HG03520 (cell line): ENCODE measurements at regions not wholly inside any gene's neighbourhood (a gene's known extent, or its start where the extent isn't known, plus 50 kb on each side); places are given as distances from the start of the nearest gene placed in this dataset.
"Not testable (repeated sequence)": the region's sequence is repeated elsewhere in the genome, so short reads cannot be mapped to it uniquely, and the experiment has no call there.

Experiments
- ATAC-seq: cut with Tn5 transposase; IDR thresholded peaks from one replicate; pipeline ENCODE4 v1.9.1; 2021; ENCODE audit warnings: mild to moderate bottlenecking, moderate library complexity; ENCODE audit not compliant: unreplicated experiment

DNA sequence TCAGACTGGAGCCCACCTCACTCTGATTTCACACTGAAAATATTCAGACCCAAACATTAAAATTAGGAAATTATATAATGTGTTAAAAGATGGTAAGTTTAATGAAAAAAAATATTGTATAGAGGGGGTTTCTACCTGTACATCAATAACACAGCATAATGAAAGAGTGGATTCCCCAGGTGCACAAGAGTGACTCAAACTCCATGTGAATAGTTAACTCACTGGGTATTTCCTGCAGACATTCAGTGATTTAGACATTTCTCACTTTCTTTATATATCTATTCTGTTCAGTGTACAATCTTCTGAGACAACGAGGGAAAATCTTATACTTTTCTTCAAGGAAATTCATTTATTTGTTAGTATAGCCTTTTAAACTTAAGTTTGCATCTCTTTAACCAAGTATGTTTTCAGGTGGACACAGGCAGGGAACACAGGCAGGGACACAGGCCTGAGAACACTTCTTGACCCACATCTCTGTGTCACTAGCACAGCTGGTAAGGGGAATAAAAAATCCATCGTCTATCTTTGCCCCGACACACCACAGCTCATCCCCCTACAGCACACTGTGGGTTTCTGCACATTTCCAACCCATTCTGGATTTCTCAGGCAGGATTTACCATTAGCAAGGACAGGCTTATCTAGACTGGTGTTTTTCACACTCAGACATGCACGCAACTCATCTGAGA is 525.5 kb upstream of the BOD1L1 start:
- ATAC-seq, result peak; percentile 63

DNA sequence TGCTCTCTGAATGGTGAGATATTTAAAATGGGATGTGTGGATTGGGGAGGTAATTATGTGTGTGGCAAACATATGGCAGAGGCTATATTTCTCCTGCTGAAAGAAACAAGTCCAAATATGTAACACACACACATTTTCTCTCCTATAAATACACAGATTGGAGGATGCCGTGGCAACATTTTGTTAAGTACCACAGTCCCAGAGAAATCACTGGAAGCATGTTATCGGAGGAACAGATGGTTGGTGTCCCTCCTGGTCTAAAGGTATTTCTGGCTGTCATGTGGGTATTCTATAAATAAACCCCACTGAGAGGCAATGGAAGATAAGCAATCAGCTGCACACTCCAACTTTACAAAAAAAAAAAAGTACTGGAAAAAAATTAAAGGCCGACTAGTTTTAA is 528.3 kb upstream of the BOD1L1 start:
- no peak for ATAC-seq

GRCh38 chr4:14157262-14157661 is 529.7 kb upstream of the BOD1L1 start:
- peak; percentile 67 for ATAC-seq

DNA sequence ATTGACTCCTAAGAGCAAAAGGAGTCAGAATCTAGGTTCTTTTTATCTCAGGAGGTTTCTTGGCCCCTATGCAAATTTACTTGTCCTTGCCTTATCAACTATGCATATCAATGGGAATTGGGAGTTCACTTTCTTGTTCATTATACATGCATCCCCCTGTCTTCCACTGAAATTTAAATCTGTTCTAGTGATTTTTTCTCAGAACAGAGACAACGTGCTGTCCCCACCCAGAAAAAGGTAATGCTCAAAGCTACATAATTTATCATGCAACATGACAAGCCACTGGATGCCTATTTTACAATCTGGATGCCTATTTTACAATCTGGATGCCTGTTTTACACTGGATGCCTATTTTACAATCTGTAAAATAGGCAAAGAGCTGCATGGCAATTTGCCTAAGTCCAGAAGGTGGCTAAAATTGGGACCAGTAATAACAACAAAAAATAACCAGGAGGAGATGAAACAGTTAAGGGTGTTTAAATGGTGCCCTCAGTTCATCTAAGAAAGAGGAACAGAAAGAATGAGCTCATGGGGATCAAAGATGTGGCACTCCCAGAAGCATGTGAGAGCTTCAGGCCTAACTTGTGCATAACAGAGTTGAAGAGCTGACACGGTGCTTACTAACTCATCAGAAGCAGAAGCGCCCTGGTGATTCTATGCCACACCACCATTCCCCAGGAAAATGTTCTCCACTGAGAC is 537.8 kb upstream of the BOD1L1 start:
- peak; percentile 99 for ATAC-seq

DNA sequence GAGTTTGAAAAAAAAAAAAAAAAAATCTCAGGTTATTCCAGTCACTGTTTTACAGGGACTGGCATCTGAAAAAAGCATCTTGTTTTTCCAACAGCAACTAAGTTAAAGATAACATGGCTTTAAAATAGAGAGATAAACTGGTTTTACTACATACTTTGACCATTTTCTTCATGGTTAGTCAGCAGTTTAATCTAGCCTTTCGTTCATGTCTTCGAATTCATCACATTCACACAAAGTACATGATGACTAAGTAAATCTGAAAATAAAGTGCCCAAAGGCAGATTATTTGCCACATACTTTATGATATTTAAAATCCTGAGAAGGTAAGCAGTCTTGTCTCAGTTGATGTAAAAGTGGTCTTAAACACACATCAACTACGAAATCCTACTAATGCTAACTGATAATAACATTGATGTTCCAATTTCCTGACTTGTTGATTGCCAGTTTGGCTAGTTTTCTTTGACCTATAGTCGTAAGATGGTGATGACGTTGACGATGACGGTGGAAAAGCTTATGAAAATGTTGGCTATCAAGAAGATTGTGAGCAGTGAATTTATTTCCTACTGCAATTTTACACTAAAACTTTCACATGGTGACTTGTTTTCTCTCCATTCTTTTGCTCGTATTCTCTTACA is 540.5 kb upstream of the BOD1L1 start:
- no peak for ATAC-seq

DNA sequence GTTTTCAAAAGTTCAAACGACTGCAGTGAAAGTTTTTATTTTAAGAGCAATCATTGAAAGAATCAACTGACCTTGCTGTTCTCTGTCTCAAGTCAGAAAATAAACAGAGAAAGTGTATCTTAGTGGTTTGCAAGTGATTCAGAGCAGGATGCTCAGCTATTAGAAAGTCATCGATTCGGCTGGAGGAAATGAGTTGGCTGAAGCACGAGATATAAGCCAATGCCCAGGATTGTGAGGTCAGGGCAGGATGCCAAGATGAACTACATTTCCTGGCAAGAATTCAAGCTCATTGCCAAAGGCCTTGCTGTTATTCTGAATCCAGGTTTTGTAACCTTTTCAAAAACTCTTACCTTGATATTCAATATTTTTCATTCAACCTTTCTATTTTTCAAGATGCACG is 541.4 kb upstream of the BOD1L1 start:
- ATAC-seq, result peak; percentile 45

DNA sequence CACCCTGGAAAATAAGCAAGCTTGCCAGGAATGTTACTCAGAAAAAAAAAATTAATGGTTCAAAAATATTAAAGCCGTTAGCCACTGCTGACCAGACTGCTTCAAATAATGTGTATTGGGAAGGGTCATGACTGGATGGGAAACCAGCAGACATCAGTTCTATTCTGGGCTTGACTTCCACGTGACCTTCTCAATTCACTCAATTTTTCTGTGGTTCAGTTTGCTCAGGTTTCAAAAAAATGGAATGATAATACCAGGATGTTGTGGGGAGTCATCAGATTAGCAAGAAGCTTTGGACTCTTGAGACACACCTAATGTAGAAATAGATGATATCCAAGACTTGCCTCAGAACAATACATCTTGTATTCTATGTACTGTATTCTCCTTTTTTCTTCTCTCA is 541.9 kb upstream of the BOD1L1 start:
- no peak for ATAC-seq

DNA sequence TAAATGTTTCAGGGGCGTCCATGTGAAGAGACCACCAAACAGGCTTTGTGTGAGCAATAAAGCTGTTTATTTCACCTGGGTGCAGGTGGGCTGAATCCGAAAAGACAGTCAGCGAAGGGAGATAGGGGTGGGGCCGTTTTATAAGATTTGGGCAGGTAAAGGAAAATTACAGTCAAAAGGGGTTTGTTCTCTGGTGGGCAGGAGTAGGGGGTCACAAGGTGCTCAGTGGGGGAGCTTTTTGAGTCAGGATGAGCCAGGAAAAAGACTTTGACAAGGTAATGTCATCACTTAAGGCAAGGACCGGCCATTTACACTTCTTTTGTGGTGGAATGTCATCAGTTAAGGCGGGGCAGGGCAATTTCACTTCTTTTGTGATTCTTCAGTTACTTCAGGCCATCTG is 542.4 kb upstream of the BOD1L1 start:
- not testable (repeated sequence) for ATAC-seq

DNA sequence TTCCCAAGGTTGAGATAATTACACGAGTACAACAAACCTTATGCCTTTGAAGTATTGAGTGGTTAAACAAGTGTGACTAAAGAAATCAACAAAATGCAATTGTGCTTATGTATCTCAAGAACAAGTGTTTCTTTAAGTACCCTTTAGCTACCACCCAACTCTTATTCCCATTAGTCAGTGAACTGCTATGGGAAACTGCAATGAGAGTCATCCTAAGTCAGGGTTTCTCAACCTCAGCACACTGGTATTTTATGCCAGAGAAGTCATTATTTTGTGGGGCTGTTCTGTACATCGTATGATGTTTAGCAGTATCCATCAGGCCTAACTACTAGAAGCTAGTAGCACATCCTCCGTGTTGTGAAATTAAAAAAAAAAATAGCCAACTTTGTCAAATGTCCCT is 549.1 kb upstream of the BOD1L1 start:
- no peak for ATAC-seq

- ATAC-seq, result peak; percentile 87
Observed at GRCh38 chr4:14177987-14178386, 550.5 kb upstream of the BOD1L1 start.

DNA sequence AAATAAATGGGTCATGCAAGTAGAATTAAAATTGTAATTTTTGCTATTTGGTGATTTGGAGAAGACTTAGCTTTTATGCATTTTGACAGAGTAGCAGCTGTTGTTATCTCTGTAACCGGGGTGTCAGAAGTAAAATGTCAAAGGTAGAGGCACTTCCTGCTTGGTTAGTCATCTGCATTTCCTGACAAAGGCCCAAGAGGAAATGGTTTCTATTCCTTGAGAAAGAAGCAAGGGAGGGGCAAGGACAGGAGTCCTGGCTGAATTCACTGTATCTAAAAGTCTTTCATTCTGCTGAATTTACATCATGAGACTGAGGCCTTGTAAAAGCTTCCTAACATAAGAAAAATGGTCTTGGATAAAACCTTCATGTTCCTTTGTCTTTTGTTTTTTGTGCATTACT is 550.9 kb upstream of the BOD1L1 start:
- ATAC-seq, result peak; percentile 43

- ATAC-seq, result no peak
Observed at GRCh38 chr4:14180166-14180565, 552.6 kb upstream of the BOD1L1 start.

DNA sequence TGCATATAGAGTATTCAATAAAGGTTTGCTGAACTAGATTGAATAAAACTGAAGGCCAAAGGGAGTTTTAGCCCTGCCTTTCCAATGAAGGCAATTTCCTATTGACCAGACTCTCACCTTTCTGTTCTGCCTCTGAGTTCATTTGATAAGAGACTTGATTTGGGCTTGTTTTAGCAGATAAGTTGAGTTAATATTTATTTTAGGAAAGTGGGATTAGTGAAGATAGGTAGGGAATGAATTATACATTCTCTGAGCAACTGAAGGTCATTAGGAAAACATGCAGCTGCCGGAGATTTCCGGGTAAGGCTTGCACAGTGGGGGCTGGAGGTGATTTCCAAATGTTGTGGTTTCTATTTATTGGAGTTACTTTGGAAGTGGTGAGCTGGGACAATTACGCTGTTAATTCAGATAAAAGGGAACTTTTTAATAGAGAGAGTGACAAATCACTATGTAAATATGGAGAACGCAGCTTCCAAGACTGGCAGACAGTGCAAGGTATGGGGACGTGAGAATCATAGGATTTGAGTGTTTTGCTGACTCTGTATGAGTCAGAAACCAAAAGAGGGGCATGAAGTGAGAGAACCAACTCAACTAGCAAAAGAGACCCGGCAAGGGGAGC is 553.6 kb upstream of the BOD1L1 start:
- no peak for ATAC-seq

DNA sequence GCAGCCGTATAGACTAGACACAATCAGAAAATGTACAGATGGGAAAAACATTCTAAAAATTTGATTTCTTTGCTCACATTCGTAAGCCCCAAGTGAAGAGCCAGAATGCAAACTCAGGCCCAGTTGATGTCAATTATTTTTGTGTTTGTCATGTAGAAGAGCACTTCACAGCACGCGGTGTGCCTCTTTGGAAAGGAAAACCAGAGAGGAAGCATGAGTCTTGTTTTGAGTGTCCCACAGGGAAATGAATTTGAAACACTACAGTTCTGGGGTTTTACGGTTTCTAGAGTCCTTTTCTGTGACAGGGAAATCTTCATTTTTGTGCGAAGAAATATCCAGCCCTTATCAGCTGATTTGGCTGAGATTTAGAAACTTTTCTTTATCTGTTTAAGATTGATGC is 554.6 kb upstream of the BOD1L1 start:
- ATAC-seq, result no peak

DNA sequence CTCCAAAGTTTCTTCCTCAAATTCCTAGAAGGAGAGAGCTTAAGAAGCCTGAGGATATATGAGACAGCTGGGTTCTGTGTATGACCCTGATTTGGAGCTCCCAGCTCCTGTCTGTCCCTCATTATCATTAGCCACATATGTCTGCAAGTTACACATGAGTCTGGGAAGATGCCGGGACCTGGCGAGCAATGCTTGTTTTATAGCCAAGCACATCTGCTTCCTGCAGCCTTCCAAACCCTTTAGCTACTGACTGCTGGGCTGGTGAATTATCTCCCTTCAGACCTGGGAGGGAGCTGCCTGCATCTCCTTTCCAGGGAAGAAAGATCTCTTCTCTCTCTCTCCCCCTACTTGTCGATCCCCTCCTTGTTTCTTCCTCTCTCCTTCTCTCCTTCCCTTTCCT is 556.7 kb upstream of the BOD1L1 start:
- ATAC-seq, result no peak

- ATAC-seq, result no peak
Observed at GRCh38 chr4:14184767-14185166, 557.2 kb upstream of the BOD1L1 start.

DNA sequence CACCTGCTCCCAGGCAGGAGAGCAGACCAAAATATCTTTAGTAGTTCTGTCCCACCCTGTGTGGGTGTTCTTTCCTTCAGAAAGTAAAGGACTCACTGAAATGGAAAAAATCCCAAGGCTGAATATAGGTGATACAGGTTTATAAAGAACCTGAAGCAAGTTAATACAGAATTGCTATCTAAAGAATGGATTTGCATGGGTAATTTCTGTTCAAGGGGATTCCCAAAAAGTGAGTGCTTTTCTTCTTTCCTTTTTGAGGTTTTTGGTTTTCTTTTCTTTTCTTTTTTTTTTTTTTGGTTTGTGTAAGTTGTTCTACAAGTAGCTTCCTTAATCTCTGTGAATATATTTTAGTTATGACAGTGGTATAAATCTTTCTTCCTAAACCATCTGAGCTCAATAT is 560.7 kb upstream of the BOD1L1 start:
- no peak for ATAC-seq

GRCh38 chr4:14193601-14194000 is 566.1 kb upstream of the BOD1L1 start:
- no peak for ATAC-seq

DNA sequence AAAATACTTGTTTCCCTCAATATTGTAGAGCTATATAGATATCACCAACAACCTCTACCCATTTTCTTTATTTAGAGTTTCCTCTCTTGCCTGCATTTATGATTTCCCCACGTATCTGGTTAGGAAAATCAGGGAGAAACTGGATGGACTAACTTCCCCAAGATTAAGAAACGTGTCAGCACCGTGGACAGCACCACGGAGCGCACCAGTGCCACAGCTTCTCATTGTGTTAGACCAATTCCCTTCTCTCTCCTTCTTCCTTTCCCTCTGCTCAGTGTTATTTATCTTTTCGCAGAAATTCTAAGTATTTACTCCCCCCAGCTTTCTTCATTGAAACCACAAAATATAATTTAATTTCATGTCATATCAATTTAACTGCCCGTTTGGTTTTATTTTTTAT is 568.6 kb upstream of the BOD1L1 start:
- ATAC-seq, result no peak

- ATAC-seq, result no peak
Observed at GRCh38 chr4:14215116-14215770, 587.7 kb upstream of the BOD1L1 start.

DNA sequence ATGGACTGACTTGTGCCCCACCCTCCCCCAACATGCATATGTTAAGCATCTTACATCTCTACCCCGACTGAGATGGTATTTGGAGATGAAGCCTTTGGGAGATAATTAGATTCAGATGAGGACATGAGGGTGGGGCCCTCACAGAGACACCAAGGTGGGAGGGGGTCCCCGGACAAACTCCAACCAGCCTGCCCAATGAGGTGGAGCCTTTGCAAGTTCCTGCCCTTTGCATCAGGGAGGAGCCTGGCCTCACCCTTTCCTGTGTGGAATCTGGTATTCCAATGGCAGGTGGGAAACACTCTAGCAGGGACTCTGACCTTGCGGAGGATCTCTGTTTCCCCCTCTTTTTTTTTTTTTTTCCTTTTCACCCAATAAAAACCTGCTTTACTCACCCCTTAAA is 589.9 kb upstream of the BOD1L1 start:
- ATAC-seq, result no peak
